ENCODE measurements at regions not wholly inside any gene's neighbourhood (a gene's known extent, or its start where the extent isn't known, plus 50 kb on each side); places are given as distances from the start of the nearest gene placed in this dataset.

DNA sequence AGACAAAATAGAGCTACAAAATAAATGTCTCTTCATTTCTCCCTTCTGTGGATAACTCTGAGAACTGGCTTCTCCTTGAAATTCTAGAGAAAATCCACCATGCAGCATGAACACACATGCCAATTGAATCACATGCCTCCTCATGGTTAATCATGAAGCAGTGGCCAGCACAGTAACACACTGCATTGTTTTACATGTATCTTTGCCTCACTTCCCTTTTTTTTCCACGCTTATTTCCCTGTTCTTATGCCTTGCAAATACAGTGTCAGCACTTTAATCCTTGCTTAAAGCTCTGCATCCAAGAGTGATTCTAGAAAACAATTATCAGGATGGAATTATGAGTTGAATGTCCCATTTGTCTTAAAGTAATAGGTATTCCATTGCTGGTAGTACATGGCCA is 50.3 kb upstream of the ZBTB7C start:
- Mint-ChIP-seq H3K27ac (no peak overlapping the region), H3K4me1 (ENCODE audit: low read depth) (no peaks in the 10 kb centered on the region), H3K36me3 (ENCODE audit: insufficient read depth) (no peaks in the 10 kb centered on the region), H3K27me3 (no peaks in the 10 kb centered on the region), H3K9me3 (ENCODE audit: low read depth) (no peaks in the 10 kb centered on the region), H3K4me3 (ENCODE audit: low read depth) (no peak overlapping the region)
- TF ChIP-seq, protein P1, sequence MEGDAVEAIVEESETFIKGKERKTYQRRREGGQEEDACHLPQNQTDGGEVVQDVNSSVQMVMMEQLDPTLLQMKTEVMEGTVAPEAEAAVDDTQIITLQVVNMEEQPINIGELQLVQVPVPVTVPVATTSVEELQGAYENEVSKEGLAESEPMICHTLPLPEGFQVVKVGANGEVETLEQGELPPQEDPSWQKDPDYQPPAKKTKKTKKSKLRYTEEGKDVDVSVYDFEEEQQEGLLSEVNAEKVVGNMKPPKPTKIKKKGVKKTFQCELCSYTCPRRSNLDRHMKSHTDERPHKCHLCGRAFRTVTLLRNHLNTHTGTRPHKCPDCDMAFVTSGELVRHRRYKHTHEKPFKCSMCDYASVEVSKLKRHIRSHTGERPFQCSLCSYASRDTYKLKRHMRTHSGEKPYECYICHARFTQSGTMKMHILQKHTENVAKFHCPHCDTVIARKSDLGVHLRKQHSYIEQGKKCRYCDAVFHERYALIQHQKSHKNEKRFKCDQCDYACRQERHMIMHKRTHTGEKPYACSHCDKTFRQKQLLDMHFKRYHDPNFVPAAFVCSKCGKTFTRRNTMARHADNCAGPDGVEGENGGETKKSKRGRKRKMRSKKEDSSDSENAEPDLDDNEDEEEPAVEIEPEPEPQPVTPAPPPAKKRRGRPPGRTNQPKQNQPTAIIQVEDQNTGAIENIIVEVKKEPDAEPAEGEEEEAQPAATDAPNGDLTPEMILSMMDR (IDR thresholded peaks at IDR 0.05; ENCODE audit: unreplicated experiment) = no peak
- no peak for DNase-seq (ENCODE audit: low spot score, unreplicated experiment)

DNA sequence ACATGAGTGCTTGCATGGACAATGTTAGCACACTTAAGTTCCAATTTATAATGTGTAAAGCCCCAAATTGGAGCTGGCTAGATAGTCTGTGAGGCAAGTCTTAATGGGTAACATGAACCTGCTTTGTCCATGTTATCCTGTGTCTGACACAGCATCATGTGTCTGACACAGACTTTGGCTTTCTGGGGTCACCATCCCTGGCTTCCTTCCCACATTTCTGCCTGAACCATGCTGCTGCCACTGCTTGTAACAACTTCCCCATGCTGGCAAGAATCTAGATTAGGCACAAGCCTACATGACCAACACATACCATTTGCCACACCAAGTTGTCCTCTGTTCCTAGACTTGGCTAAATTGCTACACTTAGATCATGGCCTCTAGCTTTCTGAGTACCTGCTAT is 49.8 kb upstream of the ZBTB7C start:
- Mint-ChIP-seq H3K36me3 (ENCODE audit: insufficient read depth) (no peaks in the 10 kb centered on the region), H3K27ac (no peak overlapping the region), H3K9me3 (ENCODE audit: low read depth) (no peaks in the 10 kb centered on the region), H3K4me3 (ENCODE audit: low read depth) (no peak overlapping the region), H3K27me3 (peaks cover 1% of the 10 kb centered on the region), H3K4me1 (ENCODE audit: low read depth) (peaks cover 3% of the 10 kb centered on the region)
- no peak for DNase-seq (ENCODE audit: low spot score, unreplicated experiment)
- TF ChIP-seq, protein P1 (IDR thresholded peaks at IDR 0.05; ENCODE audit: unreplicated experiment) = no peak
